ENCODE measurements at regions not wholly inside any gene's neighbourhood (a gene's known extent, or its start where the extent isn't known, plus 50 kb on each side); places are given as distances from the start of the nearest gene placed in this dataset.

- H3K36me3 ChIP-seq (ENCODE audit: control insufficient read depth in 1 of 2, insufficient read depth in 2 of 2, low read depth in 1 of 2, low read length in 2 of 2) = no peaks in the 10 kb centered on the region
- no peak overlapping the region for H3K14ac ChIP-seq (ENCODE audit: low read length in 2 of 2)
- no peaks in the 10 kb centered on the region for H3K79me1 ChIP-seq (replicated peaks; ENCODE audit: low read length, poor library complexity, severe bottlenecking)
- H3K4me2 ChIP-seq (ENCODE audit: low read length, poor library complexity, severe bottlenecking) = no peak overlapping the region
- no peak overlapping the region for H2BK12ac ChIP-seq (ENCODE audit: low read length in 2 of 2)
- no peak overlapping the region for H2BK15ac ChIP-seq (ENCODE audit: low read depth, poor library complexity, severe bottlenecking)
- H3K9me3 ChIP-seq (ENCODE audit: control insufficient read depth, low read length) = peaks cover 4% of the 10 kb centered on the region
- no peak overlapping the region for H3K4me3 ChIP-seq (ENCODE audit: insufficient read depth in 1 of 2, low read depth in 1 of 2, low read length in 2 of 2)
- no peaks in the 10 kb centered on the region for H3K4me1 ChIP-seq (ENCODE audit: control insufficient read depth, insufficient read depth, low read depth, low read length)
- no peak overlapping the region for H2BK120ac ChIP-seq (ENCODE audit: low read depth, low read length)
- H2AK5ac ChIP-seq (ENCODE audit: low read length, severe bottlenecking) = no peak overlapping the region
- H2AFZ ChIP-seq (ENCODE audit: low read depth, low read length) = no peak overlapping the region
- H4K8ac ChIP-seq (ENCODE audit: low read length) = no peak overlapping the region
- H3K27ac ChIP-seq (ENCODE audit: low read length, poor library complexity, severe bottlenecking) = no peak overlapping the region
- no peak overlapping the region for H3K18ac ChIP-seq (ENCODE audit: low read depth in 1 of 2, low read length in 2 of 2)
- H4K91ac ChIP-seq (ENCODE audit: low read length) = no peak overlapping the region
- H3K4ac ChIP-seq (ENCODE audit: low read depth in 1 of 2, low read length in 2 of 2) = no peak overlapping the region
- no peak overlapping the region for H3K9ac ChIP-seq (ENCODE audit: low read length)
- H3K23ac ChIP-seq (ENCODE audit: low read length in 2 of 2) = no peak overlapping the region
- H3K27me3 ChIP-seq (ENCODE audit: control insufficient read depth in 1 of 2, insufficient read depth in 1 of 2, low read length in 2 of 2) = peaks cover 0 to 4% of the 10 kb centered on the region in 2 experiments
- no peak overlapping the region for H2BK5ac ChIP-seq (ENCODE audit: low read depth, low read length, poor library complexity, severe bottlenecking)
- DNase-seq = no peak
- WGBS = no CpG with 5 or more reads among the region's 1 CpG
These were observed 128.9 kb upstream of the NR5A2 start for GRCh38 chr1:199898654-199899053.

GRCh38 chr1:199901341-199901740, 126.2 kb upstream of the NR5A2 start:
- H2BK15ac ChIP-seq (ENCODE audit: low read depth, poor library complexity, severe bottlenecking) = no peak overlapping the region
- H2AFZ ChIP-seq (ENCODE audit: low read depth, low read length) = no peak overlapping the region
- H3K4me1 ChIP-seq (ENCODE audit: control insufficient read depth, insufficient read depth, low read depth, low read length) = no peaks in the 10 kb centered on the region
- no peaks in the 10 kb centered on the region for H3K79me1 ChIP-seq (replicated peaks; ENCODE audit: low read length, poor library complexity, severe bottlenecking)
- H2AK5ac ChIP-seq (ENCODE audit: low read length, severe bottlenecking) = no peak overlapping the region
- H3K9ac ChIP-seq (ENCODE audit: low read length) = no peak overlapping the region
- H4K8ac ChIP-seq (ENCODE audit: low read length) = no peak overlapping the region
- no peak overlapping the region for H3K4me2 ChIP-seq (ENCODE audit: low read length, poor library complexity, severe bottlenecking)
- H3K9me3 ChIP-seq (ENCODE audit: control insufficient read depth, low read length) = peaks cover 4% of the 10 kb centered on the region
- no peak overlapping the region for H2BK12ac ChIP-seq (ENCODE audit: low read length in 2 of 2)
- H3K14ac ChIP-seq (ENCODE audit: low read length in 2 of 2) = no peak overlapping the region
- H3K23ac ChIP-seq (ENCODE audit: low read length in 2 of 2) = no peak overlapping the region
- H3K18ac ChIP-seq (ENCODE audit: low read depth in 1 of 2, low read length in 2 of 2) = no peak overlapping the region
- no peak overlapping the region for H4K91ac ChIP-seq (ENCODE audit: low read length)
- H3K27me3 ChIP-seq (ENCODE audit: control insufficient read depth in 1 of 2, insufficient read depth in 1 of 2, low read length in 2 of 2) = peaks cover 0 to 4% of the 10 kb centered on the region in 2 experiments
- no peak overlapping the region for H2BK120ac ChIP-seq (ENCODE audit: low read depth, low read length)
- no peak for DNase-seq
- H3K4me3 ChIP-seq (ENCODE audit: insufficient read depth in 1 of 2, low read depth in 1 of 2, low read length in 2 of 2) = no peak overlapping the region
- no peak overlapping the region for H3K27ac ChIP-seq (ENCODE audit: low read length, poor library complexity, severe bottlenecking)
- H3K4ac ChIP-seq (ENCODE audit: low read depth in 1 of 2, low read length in 2 of 2) = no peak overlapping the region
- H3K36me3 ChIP-seq (ENCODE audit: control insufficient read depth in 1 of 2, insufficient read depth in 2 of 2, low read depth in 1 of 2, low read length in 2 of 2) = no peaks in the 10 kb centered on the region
- no peak overlapping the region for H2BK5ac ChIP-seq (ENCODE audit: low read depth, low read length, poor library complexity, severe bottlenecking)

GRCh38 chr1:199907361-199907760, 120.1 kb upstream of the NR5A2 start:
- no peak overlapping the region for H3K9ac ChIP-seq (ENCODE audit: low read length)
- no peaks in the 10 kb centered on the region for H3K9me3 ChIP-seq (ENCODE audit: control insufficient read depth, low read length)
- H2BK120ac ChIP-seq (ENCODE audit: low read depth, low read length) = no peak overlapping the region
- H3K4ac ChIP-seq (ENCODE audit: low read depth in 1 of 2, low read length in 2 of 2) = no peak overlapping the region
- H2BK15ac ChIP-seq (ENCODE audit: low read depth, poor library complexity, severe bottlenecking) = no peak overlapping the region
- H3K4me1 ChIP-seq (ENCODE audit: control insufficient read depth, insufficient read depth, low read depth, low read length) = no peaks in the 10 kb centered on the region
- no peak overlapping the region for H2BK12ac ChIP-seq (ENCODE audit: low read length in 2 of 2)
- H4K91ac ChIP-seq (ENCODE audit: low read length) = no peak overlapping the region
- 89% methylated on average over 1 of the region's 2 CpGs for WGBS
- H3K14ac ChIP-seq (ENCODE audit: low read length in 2 of 2) = no peak overlapping the region
- no peak for DNase-seq
- no peak overlapping the region for H3K4me2 ChIP-seq (ENCODE audit: low read length, poor library complexity, severe bottlenecking)
- H2AFZ ChIP-seq (ENCODE audit: low read depth, low read length) = no peak overlapping the region
- no peaks in the 10 kb centered on the region for H3K79me1 ChIP-seq (replicated peaks; ENCODE audit: low read length, poor library complexity, severe bottlenecking)
- H3K18ac ChIP-seq (ENCODE audit: low read depth in 1 of 2, low read length in 2 of 2) = no peak overlapping the region
- no peak overlapping the region for H2AK5ac ChIP-seq (ENCODE audit: low read length, severe bottlenecking)
- no peak overlapping the region for H3K23ac ChIP-seq (ENCODE audit: low read length in 2 of 2)
- no peaks in the 10 kb centered on the region for H3K36me3 ChIP-seq (ENCODE audit: control insufficient read depth in 1 of 2, insufficient read depth in 2 of 2, low read depth in 1 of 2, low read length in 2 of 2)
- no peak overlapping the region for H3K27ac ChIP-seq (ENCODE audit: low read length, poor library complexity, severe bottlenecking)
- no peak overlapping the region for H3K4me3 ChIP-seq (ENCODE audit: insufficient read depth in 1 of 2, low read depth in 1 of 2, low read length in 2 of 2)
- no peak overlapping the region for H2BK5ac ChIP-seq (ENCODE audit: low read depth, low read length, poor library complexity, severe bottlenecking)
- H4K8ac ChIP-seq (ENCODE audit: low read length) = no peak overlapping the region
- no peaks in the 10 kb centered on the region for H3K27me3 ChIP-seq (ENCODE audit: control insufficient read depth in 1 of 2, insufficient read depth in 1 of 2, low read length in 2 of 2)

DNA sequence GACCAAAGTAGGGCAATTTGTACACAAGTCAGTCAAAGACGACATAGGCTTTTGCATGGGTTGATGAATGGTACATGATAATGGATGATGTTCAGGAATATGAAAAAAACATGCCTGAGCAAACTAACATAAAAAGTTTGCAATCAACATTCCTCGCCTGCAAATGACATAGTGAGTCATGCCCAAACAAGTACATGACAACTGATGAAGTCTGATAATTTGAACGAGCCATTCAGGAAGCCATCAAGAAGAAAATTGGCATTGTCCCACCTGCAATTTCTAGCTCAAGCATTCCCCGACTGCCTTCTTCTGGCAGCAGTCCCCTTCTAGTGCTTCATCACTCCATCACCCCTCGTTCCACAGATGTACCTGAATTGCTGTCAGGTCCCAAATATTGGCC, 118.4 kb upstream of the NR5A2 start:
- DNase-seq = no peak
- no peaks in the 10 kb centered on the region for H3K36me3 ChIP-seq (ENCODE audit: control insufficient read depth in 1 of 2, insufficient read depth in 2 of 2, low read depth in 1 of 2, low read length in 2 of 2)
- H3K27me3 ChIP-seq (ENCODE audit: control insufficient read depth in 1 of 2, insufficient read depth in 1 of 2, low read length in 2 of 2) = peaks cover 0 to 4% of the 10 kb centered on the region in 2 experiments
- no peak overlapping the region for H3K9ac ChIP-seq (ENCODE audit: low read length)
- H3K9me3 ChIP-seq (ENCODE audit: control insufficient read depth, low read length) = no peaks in the 10 kb centered on the region
- H2BK5ac ChIP-seq (ENCODE audit: low read depth, low read length, poor library complexity, severe bottlenecking) = no peak overlapping the region
- no peak overlapping the region for H3K4ac ChIP-seq (ENCODE audit: low read depth in 1 of 2, low read length in 2 of 2)
- H3K18ac ChIP-seq (ENCODE audit: low read depth in 1 of 2, low read length in 2 of 2) = no peak overlapping the region
- WGBS = 75% methylated on average over 5 of the region's 5 CpGs
- H3K79me1 ChIP-seq (replicated peaks; ENCODE audit: low read length, poor library complexity, severe bottlenecking) = no peaks in the 10 kb centered on the region
- H2BK12ac ChIP-seq (ENCODE audit: low read length in 2 of 2) = no peak overlapping the region
- H3K4me3 ChIP-seq (ENCODE audit: insufficient read depth in 1 of 2, low read depth in 1 of 2, low read length in 2 of 2) = no peak overlapping the region
- no peak overlapping the region for H3K4me2 ChIP-seq (ENCODE audit: low read length, poor library complexity, severe bottlenecking)
- H3K4me1 ChIP-seq (ENCODE audit: control insufficient read depth, insufficient read depth, low read depth, low read length) = no peaks in the 10 kb centered on the region
- no peak overlapping the region for H2BK120ac ChIP-seq (ENCODE audit: low read depth, low read length)
- no peak overlapping the region for H4K91ac ChIP-seq (ENCODE audit: low read length)
- no peak overlapping the region for H2AFZ ChIP-seq (ENCODE audit: low read depth, low read length)
- no peak overlapping the region for H3K14ac ChIP-seq (ENCODE audit: low read length in 2 of 2)
- no peak overlapping the region for H2BK15ac ChIP-seq (ENCODE audit: low read depth, poor library complexity, severe bottlenecking)
- no peak overlapping the region for H4K8ac ChIP-seq (ENCODE audit: low read length)
- H3K23ac ChIP-seq (ENCODE audit: low read length in 2 of 2) = no peak overlapping the region
- no peak overlapping the region for H3K27ac ChIP-seq (ENCODE audit: low read length, poor library complexity, severe bottlenecking)
- no peak overlapping the region for H2AK5ac ChIP-seq (ENCODE audit: low read length, severe bottlenecking)

Measured in mesenchymal stem cell (in vitro differentiated cells and primary cell).